Fibroblast of lung (primary cell): ENCODE measurements at regions not wholly inside any gene's neighbourhood (a gene's known extent, or its start where the extent isn't known, plus 50 kb on each side); places are given as distances from the start of the nearest gene placed in this dataset.
"Not testable (repeated sequence)": the region's sequence is repeated elsewhere in the genome, so short reads cannot be mapped to it uniquely, and the experiment has no call there.

ENCODE experiments used
- DNase-seq, 2 donors: peaks; one replicate each; pipeline versions ENCODE4 v3.0.0 to v3.0.0-alpha.2; 2010; ENCODE audit warnings: low read depth in 2 of 2
- H2AFZ ChIP-seq: 2 replicates; pipeline ENCODE4 v1.5.1; 2012; ENCODE audit warnings: low read length, control low read depth, inconsistent platforms
- H3K27ac ChIP-seq: 2 replicates; pipeline ENCODE4 v1.5.1; 2011; ENCODE audit warnings: low read length, control low read depth; ENCODE audit not compliant: insufficient read depth
- H3K27me3 ChIP-seq: 2 replicates; pipeline ENCODE4 v1.5.1; 2011; ENCODE audit warnings: mild to moderate bottlenecking, low read length; ENCODE audit not compliant: control insufficient read depth, insufficient read depth
- H3K36me3 ChIP-seq: 2 replicates; pipeline ENCODE4 v1.5.1; 2011; ENCODE audit warnings: low read length; ENCODE audit not compliant: control insufficient read depth, insufficient read depth
- H3K4me1 ChIP-seq: 2 replicates; pipeline ENCODE4 v1.5.1; 2011; ENCODE audit warnings: low read length; ENCODE audit not compliant: control insufficient read depth, insufficient read depth; ENCODE audit errors: extremely low read depth
- H3K4me2 ChIP-seq: 2 replicates; pipeline ENCODE4 v1.5.1; 2011; ENCODE audit warnings: low read length, control low read depth; ENCODE audit not compliant: insufficient read depth; ENCODE audit errors: extremely low read depth
- H3K4me3 ChIP-seq, 4 experiments: fragments of 200-600 bp in 1 of 4; sonication (generic) in 1 of 4; replicated peaks in 1 of 4; 2 replicates each; pipeline ENCODE4 v1.5.1; 2011 to 2016; ENCODE audit warnings: low read length in 4 of 4, low read depth in 3 of 4, mild to moderate bottlenecking in 3 of 4, control low read depth in 2 of 4, inconsistent platforms in 1 of 4, mixed read lengths in 1 of 4; ENCODE audit not compliant: insufficient read depth in 1 of 4; ENCODE audit errors: control extremely low read depth in 1 of 4
- H3K79me2 ChIP-seq: 2 replicates; pipeline ENCODE4 v1.5.1; 2012; ENCODE audit warnings: mild to moderate bottlenecking, low read length, inconsistent platforms; ENCODE audit not compliant: control insufficient read depth, insufficient read depth
- H3K9ac ChIP-seq: 2 replicates; pipeline ENCODE4 v1.5.1; 2011; ENCODE audit warnings: mild to moderate bottlenecking, low read length, control low read depth; ENCODE audit not compliant: insufficient read depth
- H3K9me3 ChIP-seq: 2 replicates; pipeline ENCODE4 v1.5.1; 2012; ENCODE audit warnings: low read depth, low read length; ENCODE audit not compliant: control insufficient read depth, insufficient read depth
- H4K20me1 ChIP-seq: 2 replicates; pipeline ENCODE4 v1.5.1; 2011; ENCODE audit warnings: low read length; ENCODE audit not compliant: control insufficient read depth, insufficient read depth; ENCODE audit errors: extremely low read depth
- EZH2 ChIP-seq: IDR thresholded peaks from 2 replicates; pipeline ENCODE4 v1.5.1; 2012; ENCODE audit warnings: low read length, control low read depth, mild to moderate bottlenecking; ENCODE audit errors: missing control alignments
- TF ChIP-seq, protein P1 (sequence below), 2 donors: IDR thresholded peaks in 1 of 2; conservative IDR thresholded peaks in 1 of 2; 1 replicate in 1 of 2; 2 replicates in 1 of 2; pipeline ENCODE4 v1.5.1; 2011 to 2012; ENCODE audit warnings: low read length in 2 of 2, control low read depth in 1 of 2, inconsistent platforms in 1 of 2, low read depth in 1 of 2, mild to moderate bottlenecking in 1 of 2

- H3K9me3 ChIP-seq: no peaks in the 10 kb centered on the region
- DNase-seq: no peak
- H2AFZ ChIP-seq: no peak overlapping the region
- no peaks in the 10 kb centered on the region for H4K20me1 ChIP-seq
- no peak overlapping the region for H3K27ac ChIP-seq
- no peak overlapping the region for H3K4me3 ChIP-seq
- no peaks in the 10 kb centered on the region for H3K4me1 ChIP-seq
- no peak overlapping the region for H3K4me2 ChIP-seq
- H3K36me3 ChIP-seq: no peaks in the 10 kb centered on the region
- no peak overlapping the region for H3K9ac ChIP-seq
- TF ChIP-seq EZH2: no peak
- TF ChIP-seq, protein P1, sequence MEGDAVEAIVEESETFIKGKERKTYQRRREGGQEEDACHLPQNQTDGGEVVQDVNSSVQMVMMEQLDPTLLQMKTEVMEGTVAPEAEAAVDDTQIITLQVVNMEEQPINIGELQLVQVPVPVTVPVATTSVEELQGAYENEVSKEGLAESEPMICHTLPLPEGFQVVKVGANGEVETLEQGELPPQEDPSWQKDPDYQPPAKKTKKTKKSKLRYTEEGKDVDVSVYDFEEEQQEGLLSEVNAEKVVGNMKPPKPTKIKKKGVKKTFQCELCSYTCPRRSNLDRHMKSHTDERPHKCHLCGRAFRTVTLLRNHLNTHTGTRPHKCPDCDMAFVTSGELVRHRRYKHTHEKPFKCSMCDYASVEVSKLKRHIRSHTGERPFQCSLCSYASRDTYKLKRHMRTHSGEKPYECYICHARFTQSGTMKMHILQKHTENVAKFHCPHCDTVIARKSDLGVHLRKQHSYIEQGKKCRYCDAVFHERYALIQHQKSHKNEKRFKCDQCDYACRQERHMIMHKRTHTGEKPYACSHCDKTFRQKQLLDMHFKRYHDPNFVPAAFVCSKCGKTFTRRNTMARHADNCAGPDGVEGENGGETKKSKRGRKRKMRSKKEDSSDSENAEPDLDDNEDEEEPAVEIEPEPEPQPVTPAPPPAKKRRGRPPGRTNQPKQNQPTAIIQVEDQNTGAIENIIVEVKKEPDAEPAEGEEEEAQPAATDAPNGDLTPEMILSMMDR (conservative IDR thresholded peaks at IDR 0.05 in 1 of 2, IDR thresholded peaks at IDR 0.05 in 1 of 2; ENCODE audit: low read depth in 1 of 2, low read length in 2 of 2): no peak
- no peaks in the 10 kb centered on the region for H3K79me2 ChIP-seq
- no peaks in the 10 kb centered on the region for H3K27me3 ChIP-seq
Observed at GRCh38 chr6:15885624-15886023, 222.8 kb upstream of the DTNBP1 start.

DNA sequence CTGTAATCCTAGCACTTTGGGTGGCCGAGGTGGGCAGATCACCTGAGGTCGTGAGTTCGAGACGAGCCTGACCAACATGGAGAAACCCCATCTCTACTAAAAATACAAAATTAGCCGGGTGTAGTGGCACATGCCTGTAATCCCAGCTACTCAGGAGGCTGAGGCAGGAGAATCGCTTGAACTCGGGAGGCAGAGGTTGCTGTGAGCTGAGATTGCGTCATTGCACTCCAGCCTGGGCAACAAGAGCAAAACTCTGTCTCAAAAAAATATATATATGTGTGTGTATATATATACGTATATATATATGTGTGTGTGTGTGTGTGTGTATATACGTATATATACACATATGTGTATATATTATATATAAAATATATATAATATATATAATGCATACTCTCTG is 220.8 kb upstream of the DTNBP1 start:
- not testable (repeated sequence) for H3K9me3 ChIP-seq, H3K4me1 ChIP-seq, H3K36me3 ChIP-seq, H3K79me2 ChIP-seq, H3K4me3 ChIP-seq, H4K20me1 ChIP-seq, H3K9ac ChIP-seq, DNase-seq, H3K4me2 ChIP-seq, H3K27ac ChIP-seq, H2AFZ ChIP-seq, H3K27me3 ChIP-seq

DNA sequence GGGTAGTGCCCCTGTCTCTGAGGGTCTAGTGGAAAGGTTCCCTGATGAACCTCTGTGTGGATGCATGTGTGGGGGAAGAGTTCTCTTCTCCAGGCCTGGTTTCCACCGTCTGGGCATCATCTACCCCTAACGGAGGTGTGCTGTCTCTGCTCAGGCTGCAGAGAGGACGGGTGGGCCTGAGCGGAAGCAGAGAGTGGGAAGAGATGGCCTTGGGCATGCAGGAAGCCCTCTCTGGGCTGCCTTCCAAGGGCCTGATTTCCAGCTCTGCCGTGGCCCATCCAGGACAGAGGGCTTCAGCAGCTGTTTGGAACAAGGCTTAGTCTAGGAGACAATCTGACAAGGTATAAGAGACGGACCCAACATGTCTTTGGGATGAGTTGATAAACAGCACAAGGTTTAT is 220.1 kb upstream of the DTNBP1 start:
- Histone ChIP-seq H3K36me3 (no peaks in the 10 kb centered on the region), H3K27me3 (no peaks in the 10 kb centered on the region)
- TF ChIP-seq, protein P1 (conservative IDR thresholded peaks at IDR 0.05 in 1 of 2, IDR thresholded peaks at IDR 0.05 in 1 of 2; ENCODE audit: low read depth in 1 of 2, low read length in 2 of 2): no peak

GRCh38 chr6:15882345-15882744 is 219.5 kb upstream of the DTNBP1 start:
- Histone ChIP-seq H3K9me3 (no peaks in the 10 kb centered on the region), H3K9ac (no peak overlapping the region), H3K4me1 (peaks cover 5% of the 10 kb centered on the region), H2AFZ (no peak overlapping the region), H3K36me3 (no peaks in the 10 kb centered on the region), H3K27ac (no peak overlapping the region), H3K79me2 (no peaks in the 10 kb centered on the region), H3K4me2 (no peak overlapping the region), H3K4me3 (no peak overlapping the region), H4K20me1 (no peaks in the 10 kb centered on the region), H3K27me3 (no peaks in the 10 kb centered on the region)
- DNase-seq: no peak
- no peak for TF ChIP-seq EZH2
- TF ChIP-seq, protein P1 (conservative IDR thresholded peaks at IDR 0.05 in 1 of 2, IDR thresholded peaks at IDR 0.05 in 1 of 2; ENCODE audit: low read depth in 1 of 2, low read length in 2 of 2): no peak

More for the DNA sequence above, 220.1 kb upstream of the DTNBP1 start:
- Histone ChIP-seq H3K4me2 (no peak overlapping the region), H3K9ac (no peak overlapping the region), H3K4me1 (peaks cover 5% of the 10 kb centered on the region), H3K79me2 (no peaks in the 10 kb centered on the region), H3K4me3 (no peak overlapping the region), H3K9me3 (no peaks in the 10 kb centered on the region), H3K27ac (no peak overlapping the region), H2AFZ (no peak overlapping the region), H4K20me1 (no peaks in the 10 kb centered on the region)
- DNase-seq: no peak
